Epithelial cell of proximal tubule (primary cell): ENCODE measurements at regions not wholly inside any gene's neighbourhood (a gene's known extent, or its start where the extent isn't known, plus 50 kb on each side); places are given as distances from the start of the nearest gene placed in this dataset.
"Not testable (repeated sequence)": the region's sequence is repeated elsewhere in the genome, so short reads cannot be mapped to it uniquely, and the experiment has no call there.

Experiments
- DNase-seq: peaks from one replicate; pipeline ENCODE4 v3.0.0-alpha.2; 2011; ENCODE audit warnings: low read depth
- H3K4me3 ChIP-seq: 2 replicates; pipeline ENCODE4 v1.5.1; 2011; ENCODE audit warnings: low read depth, mild to moderate bottlenecking, low read length
- TF ChIP-seq, protein P1 (sequence below): conservative IDR thresholded peaks from 2 replicates; pipeline ENCODE4 v1.5.1; 2012; ENCODE audit warnings: low read depth, mild to moderate bottlenecking, low read length

GRCh38 chr4:107379054-107379869 is 340.8 kb downstream of the PAPSS1 start:
- H3K4me3 ChIP-seq: no peak overlapping the region
- TF ChIP-seq, protein P1, sequence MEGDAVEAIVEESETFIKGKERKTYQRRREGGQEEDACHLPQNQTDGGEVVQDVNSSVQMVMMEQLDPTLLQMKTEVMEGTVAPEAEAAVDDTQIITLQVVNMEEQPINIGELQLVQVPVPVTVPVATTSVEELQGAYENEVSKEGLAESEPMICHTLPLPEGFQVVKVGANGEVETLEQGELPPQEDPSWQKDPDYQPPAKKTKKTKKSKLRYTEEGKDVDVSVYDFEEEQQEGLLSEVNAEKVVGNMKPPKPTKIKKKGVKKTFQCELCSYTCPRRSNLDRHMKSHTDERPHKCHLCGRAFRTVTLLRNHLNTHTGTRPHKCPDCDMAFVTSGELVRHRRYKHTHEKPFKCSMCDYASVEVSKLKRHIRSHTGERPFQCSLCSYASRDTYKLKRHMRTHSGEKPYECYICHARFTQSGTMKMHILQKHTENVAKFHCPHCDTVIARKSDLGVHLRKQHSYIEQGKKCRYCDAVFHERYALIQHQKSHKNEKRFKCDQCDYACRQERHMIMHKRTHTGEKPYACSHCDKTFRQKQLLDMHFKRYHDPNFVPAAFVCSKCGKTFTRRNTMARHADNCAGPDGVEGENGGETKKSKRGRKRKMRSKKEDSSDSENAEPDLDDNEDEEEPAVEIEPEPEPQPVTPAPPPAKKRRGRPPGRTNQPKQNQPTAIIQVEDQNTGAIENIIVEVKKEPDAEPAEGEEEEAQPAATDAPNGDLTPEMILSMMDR: no peak
- DNase-seq: no peak

- no peak for DNase-seq
- TF ChIP-seq, protein P1: no peak
- H3K4me3 ChIP-seq: no peak overlapping the region
Observed at GRCh38 chr4:107376293-107376692, 340.2 kb upstream of the DKK2 start.

DNA sequence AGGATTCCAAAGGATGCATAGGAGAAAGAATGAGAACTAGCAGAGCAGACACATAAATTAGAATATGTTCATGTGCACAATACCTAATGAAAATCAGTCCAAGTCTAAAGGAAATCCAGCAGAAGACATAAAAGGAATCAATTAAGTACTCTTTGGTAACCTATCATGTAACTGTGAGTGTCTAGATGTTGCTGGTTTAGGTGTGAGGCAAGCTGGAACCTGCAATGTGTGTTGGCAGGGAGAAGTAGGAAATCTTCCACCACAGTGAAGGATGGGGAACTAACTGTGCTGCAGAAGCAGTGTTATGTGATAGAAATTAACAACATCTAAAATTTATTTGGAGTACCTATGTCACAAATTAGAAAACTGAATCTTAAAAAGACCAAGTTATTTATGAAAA is 330.8 kb upstream of the DKK2 start:
- DNase-seq: no peak
- no peak overlapping the region for H3K4me3 ChIP-seq
- TF ChIP-seq, protein P1: no peak

DNA sequence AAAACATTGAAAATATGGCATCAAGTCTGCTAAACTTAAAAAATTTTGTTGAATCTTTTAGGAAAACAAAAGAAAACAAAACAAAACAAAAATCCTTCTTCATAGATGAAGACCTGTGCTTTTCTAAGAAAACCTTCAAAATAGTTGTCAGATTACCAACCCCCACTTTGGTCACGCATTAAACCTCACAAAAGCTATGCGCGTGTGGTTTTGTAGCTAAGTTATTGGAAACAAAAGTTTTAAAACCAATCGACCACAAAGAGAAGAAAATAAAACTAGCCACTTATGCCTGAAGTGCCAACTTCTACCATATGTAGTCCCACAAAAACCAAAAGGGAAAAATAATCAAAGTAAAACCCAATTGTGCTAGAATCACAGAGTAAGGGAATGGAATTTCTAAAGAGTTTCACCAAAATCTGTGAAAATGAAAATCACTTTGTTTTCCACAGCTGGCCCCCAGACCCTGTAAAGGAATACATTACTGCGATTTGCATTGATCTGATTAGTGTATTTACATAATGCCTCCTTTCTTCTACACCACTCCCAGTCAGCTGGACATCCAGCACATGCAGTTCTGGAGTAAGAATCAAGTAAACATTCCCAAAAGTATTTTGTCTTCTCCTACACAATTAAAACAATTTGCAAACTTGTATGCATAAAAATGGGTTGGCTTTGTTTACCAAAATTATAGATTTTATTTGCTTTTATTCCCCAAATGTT is 330.1 kb upstream of the DKK2 start:
- no peak for DNase-seq
- H3K4me3 ChIP-seq: no peak overlapping the region
- TF ChIP-seq, protein P1: no peak

DNA sequence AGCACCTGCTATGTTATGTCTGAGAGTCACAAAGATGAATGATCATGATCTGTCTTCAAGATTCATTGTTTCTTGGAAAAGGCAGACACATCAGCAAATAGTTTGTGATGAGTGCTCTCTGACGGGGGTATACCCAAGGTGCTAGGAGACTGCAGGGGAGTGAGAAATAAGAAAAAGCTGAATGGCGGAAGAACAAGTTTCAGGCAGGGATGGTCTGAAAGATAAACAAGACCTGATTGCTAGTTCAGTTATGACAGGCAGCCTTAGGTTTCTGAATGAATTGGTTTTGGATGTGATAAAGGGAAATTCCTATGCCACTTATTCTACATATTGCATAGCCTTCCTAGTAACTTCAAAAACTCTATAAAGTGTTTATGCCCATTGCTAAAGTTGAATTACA is 327.0 kb upstream of the DKK2 start:
- DNase-seq: no peak
- H3K4me3 ChIP-seq: no peak overlapping the region
- TF ChIP-seq, protein P1: no peak

GRCh38 chr4:107359208-107359607 is 323.1 kb upstream of the DKK2 start:
- TF ChIP-seq, protein P1: no peak
- H3K4me3 ChIP-seq: no peak overlapping the region
- no peak for DNase-seq

DNA sequence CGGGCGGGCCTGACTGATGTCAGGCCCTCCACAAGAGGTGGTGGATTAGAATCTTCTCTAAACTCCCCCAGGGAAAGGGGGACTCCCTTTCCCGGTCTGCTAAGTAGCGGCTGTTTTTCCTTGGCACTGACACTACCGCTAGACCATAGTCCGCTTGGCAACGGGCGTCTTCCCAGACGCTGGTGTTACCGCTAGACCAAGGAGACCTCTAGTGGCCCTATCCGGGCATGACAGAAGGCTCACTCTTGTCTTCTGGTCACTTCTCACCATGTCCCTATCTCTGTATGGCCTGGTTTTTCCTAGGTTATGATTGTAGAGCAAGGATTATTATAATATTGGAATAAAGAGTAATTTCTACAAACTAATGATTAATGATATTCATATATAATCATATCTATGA is 318.2 kb upstream of the DKK2 start:
- TF ChIP-seq, protein P1: peak; percentile 49
- not testable (repeated sequence) for DNase-seq

More for the DNA sequence above, 318.2 kb upstream of the DKK2 start:
- H3K4me3 ChIP-seq: not testable (repeated sequence)
